NCI-H2081 (cell line): ENCODE measurements at regions not wholly inside any gene's neighbourhood (a gene's known extent, or its start where the extent isn't known, plus 50 kb on each side); places are given as distances from the start of the nearest gene placed in this dataset.
"Not testable (repeated sequence)": the region's sequence is repeated elsewhere in the genome, so short reads cannot be mapped to it uniquely, and the experiment has no call there.

ENCODE experiments used
- DNase-seq, 2 experiments: peaks; one replicate each; lab custom pipeline; 2025; lab: John Stamatoyannopoulos, UW

DNA sequence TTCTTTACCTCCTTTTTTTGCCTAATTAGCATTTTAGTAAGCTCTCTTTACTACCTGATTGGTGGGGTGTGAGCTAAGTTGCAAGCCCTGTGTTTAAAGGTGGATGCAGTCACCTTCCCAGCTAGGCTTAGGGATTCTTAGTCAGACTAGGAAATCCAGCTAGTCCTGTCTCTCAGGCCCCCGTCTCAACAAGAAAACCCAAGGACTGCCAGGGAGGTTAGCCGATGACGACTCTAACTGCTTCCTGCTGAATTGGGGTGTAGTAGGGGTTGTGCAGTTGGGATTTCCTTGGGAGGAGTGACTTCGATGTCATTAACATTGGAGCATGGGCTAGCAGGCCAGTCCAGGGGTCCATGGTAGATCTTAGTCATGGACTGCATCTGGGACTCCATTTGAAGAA lies 380.2 kb upstream of the SLC7A11 start:
- not testable (repeated sequence) for DNase-seq

DNA sequence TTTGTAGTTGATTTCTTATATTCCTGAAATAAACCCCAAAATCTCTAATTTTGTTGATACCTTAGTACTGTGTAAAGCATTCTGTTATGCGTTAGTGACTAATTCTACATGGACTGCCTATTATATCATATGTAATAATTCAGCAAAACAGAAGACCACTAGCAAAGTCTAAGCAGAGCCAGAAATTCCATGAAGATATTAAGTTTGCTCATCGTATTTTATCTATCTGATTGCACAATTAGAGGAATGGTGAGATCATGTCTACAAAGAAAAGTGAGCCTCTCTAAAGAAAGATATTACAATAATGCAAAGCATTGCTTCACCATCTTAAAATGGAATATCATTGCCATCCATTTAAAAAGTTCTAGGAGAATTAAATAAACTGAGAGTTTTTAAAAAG lies 374.6 kb upstream of the SLC7A11 start:
- no peak for DNase-seq

DNA sequence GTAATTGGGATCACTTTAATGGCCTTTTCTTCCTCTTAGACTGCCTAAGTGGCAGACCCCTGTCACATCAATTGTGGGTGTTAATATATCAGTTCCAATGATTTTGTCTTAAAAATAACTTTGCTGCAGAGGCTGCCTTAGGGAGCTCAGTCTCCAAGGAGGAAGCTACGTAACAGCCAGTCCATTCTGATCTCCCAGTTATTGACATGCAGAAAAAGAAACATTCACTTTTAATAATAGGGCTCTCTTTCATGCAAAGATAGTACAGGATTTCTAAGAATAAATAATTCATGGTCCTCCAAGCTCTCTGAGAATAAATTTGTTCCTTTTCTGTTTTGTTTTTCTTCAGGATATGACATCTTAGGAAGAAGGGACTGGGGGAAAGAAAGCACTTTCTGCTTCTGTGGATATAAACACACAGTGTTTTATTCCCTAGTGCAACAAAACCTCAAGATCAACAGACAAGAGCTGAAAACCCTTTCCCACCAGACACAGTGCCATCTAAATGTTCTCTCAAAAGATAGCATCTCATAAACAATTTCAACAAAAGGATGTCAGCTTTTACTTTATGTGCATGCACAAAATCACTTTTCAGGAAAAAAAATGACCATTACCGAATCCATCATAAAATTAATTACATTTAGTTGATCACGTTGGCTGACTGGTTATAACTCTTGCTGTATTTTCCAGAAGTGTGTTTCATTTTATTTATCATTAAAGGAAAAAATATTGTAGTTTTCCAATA lies 372.4 kb upstream of the SLC7A11 start:
- no peak for DNase-seq

DNA sequence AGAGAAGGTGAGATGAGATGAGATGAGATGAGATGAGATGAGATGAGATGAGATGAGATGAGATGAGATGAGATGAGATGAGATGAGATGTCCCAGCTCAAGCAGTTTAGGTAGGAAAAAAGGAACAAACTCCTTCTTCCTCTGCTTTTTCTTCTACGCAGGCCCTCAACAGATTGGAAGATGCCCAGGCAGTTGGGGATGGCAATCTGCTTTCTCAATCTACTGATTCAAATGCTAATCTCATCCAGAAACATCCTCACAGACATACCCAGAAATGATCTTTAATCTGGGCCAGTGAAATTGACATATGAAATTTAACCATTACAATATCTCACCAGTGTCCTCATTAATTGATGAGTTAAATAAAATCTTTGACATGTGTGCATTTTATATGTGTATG lies 370.3 kb upstream of the SLC7A11 start:
- DNase-seq = no peak

DNA sequence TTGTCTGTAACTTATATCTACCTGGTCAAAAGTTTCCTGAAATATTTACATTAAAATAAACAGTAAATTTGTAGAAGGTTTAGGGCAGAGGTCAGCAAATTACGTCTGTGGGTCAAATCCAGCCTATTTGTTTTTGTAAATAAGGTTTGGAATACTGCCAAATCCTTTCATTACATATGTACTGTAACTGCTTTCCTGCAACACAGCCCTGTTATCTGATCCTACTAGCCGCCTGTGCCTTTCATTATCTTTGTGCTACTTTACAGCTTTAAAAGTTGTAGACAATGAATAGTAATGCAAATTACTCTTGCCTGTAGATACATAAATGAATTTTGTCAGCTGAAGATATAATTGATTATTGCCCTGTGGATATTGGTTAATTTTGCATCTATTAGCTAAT lies 369.6 kb upstream of the SLC7A11 start:
- peak in 1 of 2 experiments; percentile 1 for DNase-seq

DNA sequence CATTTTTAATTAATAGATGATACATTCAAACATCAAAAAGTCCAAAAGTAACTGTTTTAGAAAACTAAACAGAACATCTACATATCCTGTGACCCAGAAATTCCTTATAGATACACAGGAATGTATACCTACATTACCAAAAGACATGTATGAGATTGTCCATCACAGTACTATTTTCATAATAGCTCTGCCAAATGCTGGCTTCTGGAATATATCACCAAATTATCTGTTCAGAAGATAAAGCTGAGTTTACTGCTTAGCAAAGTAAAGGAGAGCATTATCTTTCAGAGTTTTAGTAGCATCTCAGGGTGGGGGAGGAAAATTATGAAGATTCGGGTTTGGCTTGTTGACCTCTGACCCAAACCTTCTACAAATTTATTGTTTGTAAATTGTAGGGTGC lies 368.9 kb upstream of the SLC7A11 start:
- no peak for DNase-seq

DNA sequence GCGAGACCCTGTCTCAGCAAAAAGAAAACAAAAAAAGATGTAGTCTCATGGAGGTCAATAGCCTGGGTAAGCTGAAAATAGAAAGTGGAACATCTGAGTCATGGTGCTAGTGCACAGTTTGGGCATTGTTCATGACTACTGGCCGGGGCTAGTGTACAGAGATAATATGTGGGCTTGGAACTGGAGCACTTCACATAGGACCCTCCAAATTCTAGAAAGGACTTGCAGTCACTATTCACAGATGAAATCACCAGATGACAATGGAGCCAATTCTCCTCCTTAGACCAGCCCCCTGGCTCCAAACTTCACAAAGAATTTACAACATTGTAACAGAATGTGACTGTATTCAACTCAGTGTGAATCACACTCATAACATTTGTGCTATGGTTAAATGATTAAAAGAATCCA lies 367.8 kb upstream of the SLC7A11 start:
- no peak for DNase-seq

DNA sequence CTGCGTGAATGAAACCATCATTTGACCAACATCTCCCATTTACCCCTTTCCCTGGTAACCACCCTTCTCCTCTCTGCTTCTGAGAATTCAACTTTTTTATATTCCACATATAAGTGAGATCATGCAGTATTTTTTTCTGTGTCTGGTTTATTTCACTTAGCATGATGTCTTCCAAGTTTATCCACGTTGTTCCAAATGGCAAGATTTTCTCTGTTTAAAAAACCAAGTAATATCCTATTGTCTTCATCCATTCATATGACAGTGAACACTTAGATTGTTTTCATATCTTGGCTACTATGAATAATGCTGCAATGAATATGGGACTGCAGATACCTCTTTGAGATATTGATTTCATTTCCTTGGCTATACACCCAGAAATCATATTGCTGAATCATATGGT lies 362.4 kb upstream of the SLC7A11 start:
- no peak for DNase-seq

DNA sequence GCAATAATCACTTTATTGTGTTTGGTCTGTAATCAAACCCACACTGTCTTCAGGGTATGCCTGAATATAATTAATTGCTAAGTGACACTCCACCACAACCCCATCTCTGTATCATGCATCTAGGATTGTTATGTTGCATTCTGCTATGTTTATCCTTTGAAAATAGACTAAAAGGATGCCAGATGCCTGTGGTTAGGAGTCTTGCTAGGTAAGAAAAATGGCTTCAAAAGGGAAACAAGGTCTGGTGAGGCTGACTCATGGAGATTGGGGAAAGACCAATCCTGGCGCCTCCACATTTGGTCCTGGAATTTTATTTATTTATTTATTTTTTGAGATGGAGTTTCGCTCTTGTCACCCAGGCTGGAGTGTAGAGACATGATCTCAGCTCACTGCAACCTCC lies 360.5 kb upstream of the SLC7A11 start:
- no peak for DNase-seq

DNA sequence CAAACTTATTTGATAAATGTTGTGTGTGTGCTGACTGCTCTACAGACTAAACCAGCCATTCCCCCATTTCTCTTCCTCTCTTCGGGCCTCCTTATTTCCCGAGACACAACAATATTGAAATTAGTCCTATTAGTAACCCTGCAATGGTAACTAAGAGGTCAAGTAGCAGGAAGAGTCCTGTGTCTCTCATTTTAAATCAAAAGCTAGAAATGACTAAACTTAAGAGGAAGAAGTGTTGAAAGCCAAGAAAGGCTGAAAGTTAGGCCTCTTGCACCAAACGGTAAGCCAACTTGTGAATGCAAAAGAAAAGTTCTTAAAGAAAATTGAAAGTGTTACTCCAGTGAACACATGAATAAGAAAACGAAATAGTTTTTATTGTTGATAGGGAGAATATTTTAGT lies 357.8 kb upstream of the SLC7A11 start:
- DNase-seq = no peak

DNA sequence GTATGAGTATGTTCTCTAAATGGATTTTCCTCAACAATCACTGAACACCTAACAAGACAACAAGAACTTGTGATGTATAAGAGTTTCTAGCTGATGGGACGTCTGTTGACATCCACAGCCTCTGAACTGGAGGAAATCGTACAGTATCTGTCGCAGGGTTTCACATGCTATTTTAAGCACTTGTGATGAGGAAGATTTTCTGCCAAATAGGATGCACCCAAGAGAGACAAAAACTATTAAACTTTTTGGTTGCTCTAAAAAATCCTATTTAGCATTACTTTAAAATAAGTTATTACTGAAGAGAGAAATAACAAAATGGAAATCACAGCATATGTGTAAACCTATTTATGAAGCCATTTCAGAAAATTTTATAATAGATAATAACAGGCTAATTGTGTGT lies 356.1 kb upstream of the SLC7A11 start:
- no peak for DNase-seq

DNA sequence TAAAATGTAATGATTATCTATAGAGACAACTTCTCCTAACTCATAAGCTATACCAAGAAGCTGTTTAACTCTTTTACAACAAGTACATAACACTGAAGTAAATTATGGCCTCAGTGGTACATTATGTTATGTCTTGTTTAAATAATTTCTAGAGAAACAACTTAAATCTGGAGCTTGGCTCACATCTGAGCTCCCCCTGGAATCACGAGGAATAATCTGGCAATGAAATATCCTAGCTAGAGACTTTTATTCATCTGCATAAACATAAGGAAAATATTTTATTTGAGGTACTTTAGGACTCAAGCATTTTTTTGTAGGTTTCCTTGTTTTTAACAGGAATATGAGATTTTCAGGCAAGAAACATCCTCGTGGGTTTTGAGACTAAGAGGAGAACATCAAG lies 354.7 kb upstream of the SLC7A11 start:
- DNase-seq = no peak

DNA sequence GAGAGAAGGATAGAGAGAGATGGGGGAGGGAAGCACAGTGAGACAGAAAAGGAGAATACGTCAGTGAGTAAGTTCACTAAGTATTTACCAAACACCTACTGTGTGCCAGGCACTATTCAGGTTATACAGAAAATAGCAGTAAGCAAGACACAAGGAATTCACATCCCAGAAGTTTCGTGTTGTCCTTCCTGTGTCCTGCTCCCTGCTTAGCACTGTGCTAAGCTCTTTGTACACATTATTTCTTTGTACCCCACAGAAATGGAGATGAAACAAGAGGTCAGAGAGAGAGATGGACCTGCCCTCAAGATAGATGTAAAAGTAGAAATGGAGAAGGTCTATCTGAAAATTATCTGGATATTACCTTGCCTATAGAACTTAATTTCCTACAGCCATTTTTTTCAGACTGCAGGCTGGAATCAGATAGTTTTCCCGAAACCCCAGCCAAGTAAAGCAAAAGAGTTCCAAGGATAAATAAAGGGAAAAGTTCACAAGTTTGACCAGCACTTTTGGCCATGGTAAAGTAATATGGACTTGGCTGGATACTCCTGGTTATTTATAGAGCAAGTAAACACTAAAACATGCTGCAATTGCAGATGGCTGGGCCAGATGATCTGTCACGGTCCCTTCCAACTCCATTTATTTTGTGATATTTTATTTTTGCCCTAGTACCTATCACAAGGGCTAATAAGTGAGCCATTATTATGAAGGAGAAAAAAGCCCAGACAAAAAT lies 353.7 kb upstream of the SLC7A11 start:
- DNase-seq = no peak

DNA sequence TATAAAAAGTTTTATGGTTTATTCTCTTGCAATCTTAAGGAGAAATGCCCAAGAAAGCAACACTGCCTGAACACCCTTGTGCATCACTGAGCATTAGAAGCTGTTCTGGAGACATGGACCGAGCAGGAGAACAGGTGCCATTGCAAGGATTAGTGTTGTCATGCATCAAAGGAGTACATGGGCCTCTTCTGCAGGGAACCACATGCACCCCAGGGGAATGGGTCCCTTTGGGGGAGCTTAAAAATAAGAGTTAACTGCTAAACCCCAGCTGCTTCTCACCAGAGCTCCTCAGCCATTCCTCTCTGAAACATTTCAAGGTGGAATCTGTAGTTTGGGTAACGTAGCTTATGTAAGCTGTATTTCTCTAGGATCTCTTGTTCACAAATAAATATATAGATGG lies 353.0 kb upstream of the SLC7A11 start:
- DNase-seq = no peak

DNA sequence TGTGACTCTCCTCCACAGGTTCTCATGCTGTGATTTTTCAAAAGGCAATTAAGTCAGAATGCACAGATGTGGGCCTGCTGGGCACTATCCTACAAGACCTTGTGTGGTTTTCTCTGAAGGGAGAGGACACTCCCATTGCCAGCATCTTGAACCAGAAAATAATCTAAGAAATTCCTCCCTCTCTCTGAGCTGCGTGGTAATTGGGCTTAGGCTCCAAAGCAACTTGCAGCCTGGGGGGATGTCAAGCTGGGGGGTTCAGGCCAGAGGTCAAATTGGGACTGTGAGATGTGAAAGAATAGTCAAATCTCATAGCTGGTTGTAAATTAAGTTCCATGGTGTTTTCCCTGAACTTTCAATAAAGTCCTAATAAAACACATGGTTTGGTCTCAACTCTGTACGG lies 350.6 kb upstream of the SLC7A11 start:
- no peak for DNase-seq

DNA sequence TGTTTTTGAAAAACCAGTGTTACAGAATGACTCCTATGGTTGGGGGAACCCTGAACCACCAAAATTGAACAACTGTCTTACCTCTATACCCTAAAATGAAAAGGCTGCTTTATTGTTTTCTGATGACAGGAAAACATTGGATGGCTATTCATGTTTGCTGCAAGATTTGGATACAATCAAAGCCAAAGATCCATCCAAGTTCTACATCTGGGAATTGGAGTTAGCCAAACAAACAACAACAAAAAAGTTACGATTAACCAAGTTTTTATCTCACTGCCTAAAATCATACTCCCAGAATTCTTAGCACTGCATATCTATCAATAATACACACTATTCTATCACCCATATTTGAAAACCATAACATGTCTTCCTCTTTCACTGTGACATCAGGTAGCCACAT lies 349.7 kb upstream of the SLC7A11 start:
- no peak for DNase-seq

DNA sequence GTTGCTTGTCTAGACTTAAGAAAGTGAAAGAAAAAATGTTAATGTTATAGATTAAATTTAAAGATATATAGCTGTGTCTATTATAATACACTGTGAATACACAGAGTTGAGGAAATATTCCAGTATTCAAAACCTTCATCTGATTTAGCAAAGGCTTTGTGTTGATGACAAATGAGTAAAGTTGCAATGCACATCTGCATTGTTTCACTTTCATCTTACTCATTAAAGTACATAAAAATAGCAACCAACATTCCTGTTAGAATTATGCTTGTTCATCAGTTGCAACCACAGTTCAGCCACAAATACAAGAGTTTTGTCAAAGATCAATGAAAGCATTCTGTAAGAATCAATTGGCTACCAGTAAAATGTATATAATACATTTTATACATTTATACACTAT lies 346.4 kb upstream of the SLC7A11 start:
- no peak for DNase-seq

DNA sequence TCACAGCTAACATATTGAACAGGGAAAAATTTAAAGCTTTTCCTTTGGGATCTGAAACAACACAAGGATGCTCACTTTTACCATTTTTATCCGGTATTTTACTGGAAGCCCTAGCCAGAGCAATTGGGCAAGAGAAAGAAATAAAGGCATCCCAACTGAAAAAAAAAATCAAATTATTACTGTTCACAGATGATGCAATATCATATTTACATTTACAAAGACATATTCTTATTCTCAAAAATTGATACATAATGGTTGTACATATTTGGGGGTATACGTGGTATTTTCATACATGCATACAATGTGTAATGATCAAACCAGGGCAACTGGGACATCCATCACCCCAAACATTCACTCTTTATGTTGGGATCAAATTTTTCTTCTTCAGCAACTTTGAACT lies 337.0 kb upstream of the SLC7A11 start:
- no peak for DNase-seq

DNA sequence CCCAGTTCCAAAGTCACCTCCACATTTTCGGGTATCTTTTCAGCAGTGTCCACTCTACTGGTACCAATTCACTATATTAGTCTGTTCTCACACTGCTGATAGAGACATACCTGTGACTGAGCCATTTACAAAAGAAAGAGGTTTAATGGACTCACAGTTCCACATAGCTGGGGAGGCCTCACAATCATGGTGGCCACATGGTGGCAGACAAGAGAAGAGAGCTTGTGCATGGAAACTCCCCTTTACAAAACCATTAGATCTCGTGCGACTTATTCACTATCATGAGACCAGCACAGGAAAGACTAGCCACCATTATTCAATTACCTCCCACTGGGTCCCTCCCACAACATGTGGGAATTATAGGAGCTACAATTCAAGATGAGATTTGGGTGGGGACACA lies 335.7 kb upstream of the SLC7A11 start:
- not testable (repeated sequence) for DNase-seq

DNA sequence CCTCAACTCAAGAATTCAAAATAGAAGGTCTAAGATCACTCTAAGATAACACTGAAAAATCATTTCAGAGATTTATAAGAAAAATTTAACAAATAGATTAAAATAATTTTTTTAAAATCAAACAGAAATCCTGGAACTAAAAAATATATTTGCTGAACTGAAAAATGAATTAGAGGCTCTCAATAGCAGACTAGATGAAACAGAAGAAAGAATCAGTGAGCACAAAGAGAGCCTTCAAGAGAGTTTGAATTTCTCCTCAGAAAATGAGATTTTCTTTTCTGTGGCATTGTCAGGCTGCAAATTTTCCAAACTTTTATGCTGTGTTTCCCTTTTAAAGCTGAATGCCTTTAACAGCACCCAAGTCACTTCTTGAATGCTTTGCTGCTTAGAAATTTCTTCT lies 335.0 kb upstream of the SLC7A11 start:
- DNase-seq = no peak

DNA sequence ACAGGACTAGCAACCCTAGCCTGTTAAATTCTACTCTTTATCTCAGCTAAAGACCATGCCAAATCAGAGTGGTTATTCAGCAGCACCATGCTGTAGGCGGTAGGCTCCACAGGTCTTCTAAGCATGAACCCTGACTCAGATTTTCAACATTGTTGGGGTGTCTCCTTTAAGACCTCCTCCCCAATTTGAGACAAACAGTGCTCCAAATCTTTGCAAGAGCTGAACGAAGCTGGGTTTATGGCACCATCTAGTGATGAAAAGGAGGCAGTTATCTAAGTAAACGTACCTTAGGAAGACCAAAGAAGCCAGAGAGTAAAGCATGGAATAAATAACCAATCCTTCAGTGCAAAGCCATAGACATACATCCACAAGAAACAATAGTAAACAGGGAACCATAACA lies 334.5 kb upstream of the SLC7A11 start:
- DNase-seq = peak; percentile 29 to 47

DNA sequence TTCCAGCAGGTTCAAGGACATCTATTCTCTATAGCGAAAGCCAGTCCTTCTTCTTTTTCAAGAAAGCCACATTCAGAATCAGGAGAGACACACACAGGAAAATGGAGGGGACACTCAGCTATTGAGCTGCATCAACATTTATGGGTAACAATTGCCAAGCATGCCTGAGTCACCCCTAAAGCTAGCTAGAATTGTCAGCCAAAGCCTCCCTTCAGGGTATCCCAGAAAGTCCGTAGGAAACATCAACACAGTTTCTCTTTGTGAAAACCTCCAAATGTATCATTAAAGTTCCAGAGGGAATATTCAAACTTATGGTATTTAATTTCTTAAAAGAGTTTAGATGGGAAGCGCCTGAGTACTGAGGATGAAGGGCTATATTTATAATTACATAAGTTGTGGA lies 331.1 kb upstream of the SLC7A11 start:
- no peak for DNase-seq

DNA sequence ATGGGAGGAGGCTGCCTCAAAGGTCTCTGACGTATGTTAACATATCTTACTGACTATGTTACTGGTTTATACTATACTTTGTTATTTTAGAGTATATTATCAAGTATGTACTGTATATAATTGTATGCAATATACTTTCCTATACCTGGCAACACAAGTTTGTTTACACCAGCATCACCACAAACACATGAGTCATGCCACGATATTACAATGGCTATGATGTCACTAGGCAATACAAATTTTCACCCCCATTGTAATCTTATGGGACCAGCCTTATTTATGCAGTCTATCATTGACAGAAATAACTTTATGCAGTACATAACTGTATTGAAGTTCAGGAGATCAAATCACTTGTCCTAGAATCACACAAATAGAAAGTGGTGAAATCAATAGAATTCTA lies 329.9 kb upstream of the SLC7A11 start:
- no peak for DNase-seq

DNA sequence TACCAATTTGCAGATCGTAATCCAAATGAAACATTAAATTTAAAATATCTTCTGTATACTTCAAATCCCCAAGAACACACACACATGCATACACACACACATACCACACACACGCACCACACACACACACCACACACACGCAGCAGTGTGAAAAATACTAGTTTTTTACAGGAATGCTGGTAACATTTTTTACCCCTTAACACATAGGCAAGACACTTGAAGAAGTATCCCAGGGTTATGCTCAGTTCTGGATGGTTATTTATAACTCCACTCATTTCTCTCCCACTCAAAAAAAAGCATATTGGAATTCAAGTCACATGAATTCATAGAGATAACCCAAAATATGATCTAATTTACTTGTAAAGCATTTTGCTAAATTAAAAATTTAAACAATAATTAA lies 325.5 kb upstream of the SLC7A11 start:
- DNase-seq = no peak
